HL-60 (cell line): ENCODE measurements at regions not wholly inside any gene's neighbourhood (a gene's known extent, or its start where the extent isn't known, plus 50 kb on each side); places are given as distances from the start of the nearest gene placed in this dataset.

Experiments
- DNase-seq, 2 experiments: peaks; one replicate each; pipeline ENCODE4 v3.0.0-alpha.2; 2010 to 2020; ENCODE audit warnings: low read depth in 1 of 2, low spot score in 1 of 2
- H3K27ac ChIP-seq: fragments of 250-450 bp; sonication (Bioruptor Pico); replicated peaks from 2 replicates; pipeline ENCODE4 v1.5.1; 2020; ENCODE audit warnings: mild to moderate bottlenecking, moderate library complexity
- H3K27me3 ChIP-seq: fragments of 250-450 bp; sonication (Bioruptor Pico); 2 replicates; pipeline ENCODE4 v1.5.1; 2021; ENCODE audit warnings: mild to moderate bottlenecking, moderate library complexity; ENCODE audit not compliant: insufficient read depth, poor library complexity, severe bottlenecking
- H3K4me3 ChIP-seq: replicated peaks from 2 replicates; pipeline ENCODE4 v1.5.1; 2011; ENCODE audit warnings: mild to moderate bottlenecking, control low read depth, low read length; ENCODE audit not compliant: insufficient read depth
- CTCF ChIP-seq: IDR thresholded peaks from one replicate; pipeline ENCODE4 v1.5.1; 2011; ENCODE audit warnings: low read length, control low read depth, inconsistent platforms; ENCODE audit not compliant: insufficient read depth
- GABPA ChIP-seq: IDR thresholded peaks from 2 replicates; pipeline ENCODE4 v1.6.1; 2012; ENCODE audit warnings: low read depth
- POLR2AphosphoS5 ChIP-seq: IDR thresholded peaks from 2 replicates; pipeline ENCODE4 v1.6.1; 2012; ENCODE audit warnings: low read depth
- REST ChIP-seq: IDR thresholded peaks from 2 replicates; pipeline ENCODE4 v1.6.1; 2012; ENCODE audit warnings: low read depth; ENCODE audit not compliant: insufficient replicate concordance
- SPI1 ChIP-seq: IDR thresholded peaks from 2 replicates; pipeline ENCODE4 v1.6.1; 2012; ENCODE audit warnings: low read depth, mild to moderate bottlenecking, borderline replicate concordance

- no peaks in the 10 kb centered on the region for H3K27me3 ChIP-seq
- no peak for DNase-seq
- TF ChIP-seq POLR2AphosphoS5 = no peak
- TF ChIP-seq GABPA = no peak
- no peak for TF ChIP-seq CTCF
- TF ChIP-seq SPI1 = no peak
- TF ChIP-seq REST = no peak
These were observed 908.9 kb upstream of the GYPC start for GRCh38 chr2:125747165-125747425.

GRCh38 chr2:125756431-125756830 is 899.5 kb upstream of the GYPC start:
- H3K27me3 ChIP-seq = no peaks in the 10 kb centered on the region

More at GRCh38 chr2:125747165-125747425, 908.9 kb upstream of the GYPC start:
- Histone ChIP-seq H3K27ac (no peak overlapping the region), H3K4me3 (no peak overlapping the region)

GRCh38 chr2:125796784-125797183 is 859.2 kb upstream of the GYPC start:
- no peak for DNase-seq
- TF ChIP-seq CTCF (no peak), SPI1 (no peak), POLR2AphosphoS5 (no peak), REST (no peak), GABPA (no peak)
- Histone ChIP-seq H3K27ac (no peak overlapping the region), H3K4me3 (no peak overlapping the region), H3K27me3 (no peaks in the 10 kb centered on the region)

More at GRCh38 chr2:125756431-125756830, 899.5 kb upstream of the GYPC start:
- Histone ChIP-seq H3K27ac (no peak overlapping the region), H3K4me3 (no peak overlapping the region)
- TF ChIP-seq REST (no peak), GABPA (no peak), POLR2AphosphoS5 (no peak), SPI1 (no peak), CTCF (no peak)
- no peak for DNase-seq
